ENCODE measurements at regions not wholly inside any gene's neighbourhood (a gene's known extent, or its start where the extent isn't known, plus 50 kb on each side); places are given as distances from the start of the nearest gene placed in this dataset.

DNA sequence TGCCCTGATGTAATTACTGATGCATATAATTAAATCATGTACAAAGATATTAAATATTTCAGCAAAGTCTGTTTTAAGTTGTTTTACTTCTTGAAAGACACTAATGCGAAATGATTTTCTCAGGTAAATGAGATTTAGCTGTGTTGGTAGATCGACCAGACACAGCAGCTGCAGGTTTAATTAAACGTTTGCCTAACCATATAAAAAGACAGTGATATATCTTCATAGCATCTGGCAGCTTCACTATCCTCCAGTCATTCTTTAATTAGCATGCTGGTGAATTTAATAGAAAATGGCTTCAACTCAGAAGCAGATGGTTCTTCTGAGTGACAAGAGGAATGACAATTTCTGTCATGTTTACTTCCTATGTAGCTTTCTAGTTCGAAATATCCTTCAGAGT, 69.3 kb downstream of the NHLRC3 start:
- Histone ChIP-seq H3K27me3 (ENCODE audit: low read depth, low read length) (peaks cover 8% of the 10 kb centered on the region; the same call in 1 of the 2 replicates), H3K79me2 (ENCODE audit: low read length) (no peaks in the 10 kb centered on the region)

DNA sequence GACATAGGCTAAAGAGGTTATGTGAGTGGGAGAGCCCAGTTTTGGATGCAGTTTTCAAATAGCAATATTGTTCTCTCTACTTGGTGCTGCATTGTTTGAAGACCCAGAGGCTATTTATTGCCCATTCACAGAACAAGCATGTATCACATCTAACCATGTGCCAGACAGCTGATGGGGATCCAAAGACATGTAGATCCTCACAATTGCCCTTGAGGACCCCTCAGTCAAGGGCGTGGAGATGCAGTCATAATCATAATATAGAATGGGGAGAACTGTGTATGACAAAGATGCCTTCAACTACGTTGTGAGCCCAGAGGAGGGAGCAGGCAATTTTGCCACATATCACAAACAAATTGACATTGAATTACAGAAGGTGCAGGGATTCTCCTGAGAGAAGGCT, 70.5 kb downstream of the NHLRC3 start:
- H3K9me3 ChIP-seq (ENCODE audit: insufficient read depth, low read length): no peaks in the 10 kb centered on the region
- H3K9ac ChIP-seq (ENCODE audit: low read length): no peak overlapping the region
- no peaks in the 10 kb centered on the region for H3K79me2 ChIP-seq (ENCODE audit: low read length)
- H3K4me3 ChIP-seq (ENCODE audit: low read length): no peak overlapping the region
- H3K27me3 ChIP-seq (ENCODE audit: low read depth, low read length): peaks cover 8% of the 10 kb centered on the region; the same call in 1 of the 2 replicates
- peaks cover 6% of the 10 kb centered on the region; the same call in 1 of the 2 replicates for H3K4me1 ChIP-seq (ENCODE audit: low read length)
- no peaks in the 10 kb centered on the region for H3K36me3 ChIP-seq (replicated peaks; ENCODE audit: low read depth, low read length)
- H2AFZ ChIP-seq (ENCODE audit: low read depth, low read length): no peak overlapping the region
- H3K27ac ChIP-seq (ENCODE audit: low read length): no peak overlapping the region
- no peaks in the 10 kb centered on the region for H4K20me1 ChIP-seq (ENCODE audit: insufficient read depth, low read length)
- H3K4me2 ChIP-seq (ENCODE audit: low read length): no peak overlapping the region
- TF ChIP-seq EZH2phosphoT487 (IDR thresholded peaks at IDR 0.05; ENCODE audit: low read depth): no peak
- TF ChIP-seq, protein P1, sequence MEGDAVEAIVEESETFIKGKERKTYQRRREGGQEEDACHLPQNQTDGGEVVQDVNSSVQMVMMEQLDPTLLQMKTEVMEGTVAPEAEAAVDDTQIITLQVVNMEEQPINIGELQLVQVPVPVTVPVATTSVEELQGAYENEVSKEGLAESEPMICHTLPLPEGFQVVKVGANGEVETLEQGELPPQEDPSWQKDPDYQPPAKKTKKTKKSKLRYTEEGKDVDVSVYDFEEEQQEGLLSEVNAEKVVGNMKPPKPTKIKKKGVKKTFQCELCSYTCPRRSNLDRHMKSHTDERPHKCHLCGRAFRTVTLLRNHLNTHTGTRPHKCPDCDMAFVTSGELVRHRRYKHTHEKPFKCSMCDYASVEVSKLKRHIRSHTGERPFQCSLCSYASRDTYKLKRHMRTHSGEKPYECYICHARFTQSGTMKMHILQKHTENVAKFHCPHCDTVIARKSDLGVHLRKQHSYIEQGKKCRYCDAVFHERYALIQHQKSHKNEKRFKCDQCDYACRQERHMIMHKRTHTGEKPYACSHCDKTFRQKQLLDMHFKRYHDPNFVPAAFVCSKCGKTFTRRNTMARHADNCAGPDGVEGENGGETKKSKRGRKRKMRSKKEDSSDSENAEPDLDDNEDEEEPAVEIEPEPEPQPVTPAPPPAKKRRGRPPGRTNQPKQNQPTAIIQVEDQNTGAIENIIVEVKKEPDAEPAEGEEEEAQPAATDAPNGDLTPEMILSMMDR (IDR thresholded peaks at IDR 0.05; ENCODE audit: low read depth, low read length): no peak

More for the DNA sequence above, 69.3 kb downstream of the NHLRC3 start:
- Histone ChIP-seq H2AFZ (ENCODE audit: low read depth, low read length) (no peak overlapping the region), H3K27ac (ENCODE audit: low read length) (no peak overlapping the region), H4K20me1 (ENCODE audit: insufficient read depth, low read length) (no peaks in the 10 kb centered on the region), H3K4me2 (ENCODE audit: low read length) (no peak overlapping the region), H3K9me3 (ENCODE audit: insufficient read depth, low read length) (no peaks in the 10 kb centered on the region), H3K4me3 (ENCODE audit: low read length) (no peak overlapping the region), H3K4me1 (ENCODE audit: low read length) (peaks cover 6% of the 10 kb centered on the region; the same call in 1 of the 2 replicates), H3K36me3 (replicated peaks; ENCODE audit: low read depth, low read length) (no peaks in the 10 kb centered on the region), H3K9ac (ENCODE audit: low read length) (no peak overlapping the region)
- no peak for TF ChIP-seq EZH2phosphoT487 (IDR thresholded peaks at IDR 0.05; ENCODE audit: low read depth)
- TF ChIP-seq, protein P1 (IDR thresholded peaks at IDR 0.05; ENCODE audit: low read depth, low read length): no peak

- Histone ChIP-seq H3K9ac (ENCODE audit: low read length) (no peak overlapping the region), H4K20me1 (ENCODE audit: insufficient read depth, low read length) (no peaks in the 10 kb centered on the region), H2AFZ (ENCODE audit: low read depth, low read length) (no peak overlapping the region), H3K36me3 (replicated peaks; ENCODE audit: low read depth, low read length) (no peaks in the 10 kb centered on the region), H3K27ac (ENCODE audit: low read length) (no peak overlapping the region), H3K4me2 (ENCODE audit: low read length) (no peak overlapping the region), H3K4me3 (ENCODE audit: low read length) (no peak overlapping the region), H3K79me2 (ENCODE audit: low read length) (no peaks in the 10 kb centered on the region), H3K4me1 (ENCODE audit: low read length) (peaks cover 4% of the 10 kb centered on the region; the same call in 1 of the 2 replicates), H3K27me3 (ENCODE audit: low read depth, low read length) (peaks cover 8% of the 10 kb centered on the region; the same call in 1 of the 2 replicates), H3K9me3 (ENCODE audit: insufficient read depth, low read length) (no peaks in the 10 kb centered on the region)
- TF ChIP-seq, protein P1 (IDR thresholded peaks at IDR 0.05; ENCODE audit: low read depth, low read length): no peak
- no peak for TF ChIP-seq EZH2phosphoT487 (IDR thresholded peaks at IDR 0.05; ENCODE audit: low read depth)
Observed at GRCh38 chr13:39110518-39111097, 72.4 kb downstream of the NHLRC3 start.

- Histone ChIP-seq H3K9ac (ENCODE audit: low read length) (no peak overlapping the region), H3K27ac (ENCODE audit: low read length) (no peak overlapping the region), H3K4me3 (ENCODE audit: low read length) (no peak overlapping the region), H3K4me2 (ENCODE audit: low read length) (no peak overlapping the region), H3K27me3 (ENCODE audit: low read depth, low read length) (peaks cover 8% of the 10 kb centered on the region; the same call in 1 of the 2 replicates), H3K4me1 (ENCODE audit: low read length) (no peaks in the 10 kb centered on the region), H2AFZ (ENCODE audit: low read depth, low read length) (no peak overlapping the region), H3K79me2 (ENCODE audit: low read length) (no peaks in the 10 kb centered on the region), H3K36me3 (replicated peaks; ENCODE audit: low read depth, low read length) (no peaks in the 10 kb centered on the region), H4K20me1 (ENCODE audit: insufficient read depth, low read length) (no peaks in the 10 kb centered on the region), H3K9me3 (ENCODE audit: insufficient read depth, low read length) (no peaks in the 10 kb centered on the region)
- TF ChIP-seq EZH2phosphoT487 (IDR thresholded peaks at IDR 0.05; ENCODE audit: low read depth): no peak
- TF ChIP-seq, protein P1 (IDR thresholded peaks at IDR 0.05; ENCODE audit: low read depth, low read length): no peak
Observed at GRCh38 chr13:39111145-39111544, 72.9 kb downstream of the NHLRC3 start.
